ENCODE measurements at regions not wholly inside any gene's neighbourhood (a gene's known extent, or its start where the extent isn't known, plus 50 kb on each side); places are given as distances from the start of the nearest gene placed in this dataset.

GRCh38 chr6:1162367-1163275 lies 149.3 kb upstream of the FOXQ1 start:
- TF ChIP-seq PAX5 (IDR thresholded peaks at IDR 0.05; ENCODE audit: insufficient read depth, low read length, severe bottlenecking) (no peak), TAF1 (IDR thresholded peaks at IDR 0.05; ENCODE audit: low read depth, low read length) (no peak), POLR2A (IDR thresholded peaks at IDR 0.05; ENCODE audit: low read depth, low read length) (no peak)
